SK-N-SH (cell line): ENCODE measurements at regions not wholly inside any gene's neighbourhood (a gene's known extent, or its start where the extent isn't known, plus 50 kb on each side); places are given as distances from the start of the nearest gene placed in this dataset.

Source experiments
- GABPA ChIP-seq: IDR thresholded peaks from 2 replicates; pipeline ENCODE4 v1.4.0; 2012; ENCODE audit warnings: low read depth, mild to moderate bottlenecking
- NRF1 ChIP-seq: IDR thresholded peaks from 2 replicates; pipeline ENCODE4 v1.6.1; 2012; ENCODE audit warnings: low read depth, mild to moderate bottlenecking, low read length
- POLR2AphosphoS5 ChIP-seq: IDR thresholded peaks from 2 replicates; pipeline ENCODE4 v1.6.1; 2012; ENCODE audit warnings: low read depth, low read length
- RCOR1 ChIP-seq: fragments of 150-350 bp; IDR thresholded peaks from 2 replicates; pipeline ENCODE4 v1.6.1; 2017; ENCODE audit warnings: antibody characterized with exemption, low read length
- USF1 ChIP-seq: IDR thresholded peaks from 2 replicates; pipeline ENCODE4 v1.4.0; 2012; ENCODE audit warnings: low read depth, borderline replicate concordance
- USF2 ChIP-seq: fragments of 150-350 bp; IDR thresholded peaks from 2 replicates; pipeline ENCODE4 v1.6.1; 2017; ENCODE audit warnings: antibody characterized with exemption, low read length, low read depth, borderline replicate concordance
- TF ChIP-seq, protein P1 (sequence below): fragments of 200-600 bp; sonication (generic); IDR thresholded peaks from 2 replicates; pipeline ENCODE4 v1.6.1; 2017; ENCODE audit warnings: antibody characterized with exemption, mild to moderate bottlenecking, moderate library complexity
- TF ChIP-seq, protein P2 (sequence below): IDR thresholded peaks from 2 replicates; pipeline ENCODE4 v1.4.0; 2012; ENCODE audit warnings: low read depth, borderline replicate concordance

GRCh38 chr1:83500987-83501591 is 497.8 kb downstream of the TTLL7 start:
- TF ChIP-seq GABPA, result no peak
- TF ChIP-seq, protein P1, sequence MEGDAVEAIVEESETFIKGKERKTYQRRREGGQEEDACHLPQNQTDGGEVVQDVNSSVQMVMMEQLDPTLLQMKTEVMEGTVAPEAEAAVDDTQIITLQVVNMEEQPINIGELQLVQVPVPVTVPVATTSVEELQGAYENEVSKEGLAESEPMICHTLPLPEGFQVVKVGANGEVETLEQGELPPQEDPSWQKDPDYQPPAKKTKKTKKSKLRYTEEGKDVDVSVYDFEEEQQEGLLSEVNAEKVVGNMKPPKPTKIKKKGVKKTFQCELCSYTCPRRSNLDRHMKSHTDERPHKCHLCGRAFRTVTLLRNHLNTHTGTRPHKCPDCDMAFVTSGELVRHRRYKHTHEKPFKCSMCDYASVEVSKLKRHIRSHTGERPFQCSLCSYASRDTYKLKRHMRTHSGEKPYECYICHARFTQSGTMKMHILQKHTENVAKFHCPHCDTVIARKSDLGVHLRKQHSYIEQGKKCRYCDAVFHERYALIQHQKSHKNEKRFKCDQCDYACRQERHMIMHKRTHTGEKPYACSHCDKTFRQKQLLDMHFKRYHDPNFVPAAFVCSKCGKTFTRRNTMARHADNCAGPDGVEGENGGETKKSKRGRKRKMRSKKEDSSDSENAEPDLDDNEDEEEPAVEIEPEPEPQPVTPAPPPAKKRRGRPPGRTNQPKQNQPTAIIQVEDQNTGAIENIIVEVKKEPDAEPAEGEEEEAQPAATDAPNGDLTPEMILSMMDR, result no peak
- TF ChIP-seq POLR2AphosphoS5, result no peak
- no peak for TF ChIP-seq RCOR1
- TF ChIP-seq USF2, result no peak
- TF ChIP-seq, protein P2, sequence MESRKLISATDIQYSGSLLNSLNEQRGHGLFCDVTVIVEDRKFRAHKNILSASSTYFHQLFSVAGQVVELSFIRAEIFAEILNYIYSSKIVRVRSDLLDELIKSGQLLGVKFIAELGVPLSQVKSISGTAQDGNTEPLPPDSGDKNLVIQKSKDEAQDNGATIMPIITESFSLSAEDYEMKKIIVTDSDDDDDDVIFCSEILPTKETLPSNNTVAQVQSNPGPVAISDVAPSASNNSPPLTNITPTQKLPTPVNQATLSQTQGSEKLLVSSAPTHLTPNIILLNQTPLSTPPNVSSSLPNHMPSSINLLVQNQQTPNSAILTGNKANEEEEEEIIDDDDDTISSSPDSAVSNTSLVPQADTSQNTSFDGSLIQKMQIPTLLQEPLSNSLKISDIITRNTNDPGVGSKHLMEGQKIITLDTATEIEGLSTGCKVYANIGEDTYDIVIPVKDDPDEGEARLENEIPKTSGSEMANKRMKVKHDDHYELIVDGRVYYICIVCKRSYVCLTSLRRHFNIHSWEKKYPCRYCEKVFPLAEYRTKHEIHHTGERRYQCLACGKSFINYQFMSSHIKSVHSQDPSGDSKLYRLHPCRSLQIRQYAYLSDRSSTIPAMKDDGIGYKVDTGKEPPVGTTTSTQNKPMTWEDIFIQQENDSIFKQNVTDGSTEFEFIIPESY, result no peak
- no peak for TF ChIP-seq USF1
- no peak for TF ChIP-seq NRF1
